ENCODE measurements at regions not wholly inside any gene's neighbourhood (a gene's known extent, or its start where the extent isn't known, plus 50 kb on each side); places are given as distances from the start of the nearest gene placed in this dataset.

DNA sequence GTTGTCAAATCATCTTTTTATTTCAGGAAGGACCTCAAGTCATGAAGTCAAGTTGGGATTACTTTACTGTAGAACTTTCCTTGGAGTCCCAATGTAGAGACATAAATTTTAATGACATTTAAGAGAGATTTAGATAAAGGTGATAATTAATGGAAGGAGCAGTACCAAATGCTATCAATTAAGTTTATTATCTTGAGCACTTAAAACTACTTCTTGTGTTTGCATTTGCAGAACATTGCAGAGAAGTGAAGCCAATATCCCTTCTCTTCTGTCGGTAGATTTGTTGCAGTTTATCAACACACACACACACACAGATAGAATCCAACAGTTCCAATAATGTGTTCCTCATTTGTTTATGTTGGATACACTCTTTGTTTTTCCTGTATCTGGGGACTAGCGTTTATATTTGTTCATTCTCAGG lies 570.7 kb downstream of the EPHA4 start:
- Histone ChIP-seq H3K4me3 (no peak overlapping the region), H3K27ac (no peak overlapping the region), H3K27me3 (no peaks in the 10 kb centered on the region), H3K36me3 (no peaks in the 10 kb centered on the region), H3K4me1 (ENCODE audit: insufficient read depth) (no peaks in the 10 kb centered on the region), H3K9me3 (no peaks in the 10 kb centered on the region)
- no peak for DNase-seq
- WGBS, 3 donors: 4 to 8% (median 6%) methylated on average over 2 of the region's 2 CpGs
- no peak for TF ChIP-seq POLR2A (IDR thresholded peaks at IDR 0.05)
- TF ChIP-seq CTCF (IDR thresholded peaks at IDR 0.05): no peak
- no peak for TF ChIP-seq EP300 (IDR thresholded peaks at IDR 0.05)
- intact Hi-C loops (cut with DNase I): no loop called here

DNA sequence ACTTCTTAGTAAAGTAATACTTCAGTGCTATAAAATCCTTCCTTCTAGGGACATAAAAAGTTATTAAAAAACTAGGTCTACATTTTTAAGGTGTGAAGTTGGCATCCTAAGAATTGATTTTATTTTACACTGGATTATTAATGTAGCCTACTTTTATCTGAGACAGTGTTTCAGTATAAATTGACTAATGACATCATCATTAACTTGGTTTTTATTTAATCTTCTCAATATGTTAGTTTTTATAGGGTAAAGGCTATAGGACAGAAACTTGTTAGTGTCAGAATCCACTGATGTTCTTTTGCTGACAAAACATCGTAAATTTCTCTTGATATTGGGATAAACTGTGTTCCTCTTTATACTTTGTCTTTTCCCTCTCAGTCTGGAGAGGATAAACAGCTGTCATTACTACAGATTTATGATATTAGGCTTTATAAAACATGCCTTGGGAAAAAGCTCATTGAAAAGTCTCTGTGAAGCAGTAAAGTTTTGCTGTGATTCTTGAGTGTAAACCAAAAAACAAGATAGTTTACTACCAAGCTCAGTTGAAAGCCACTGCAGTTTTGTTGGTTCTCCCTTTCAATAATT lies 569.9 kb downstream of the EPHA4 start:
- Histone ChIP-seq H3K27ac (no peak overlapping the region), H3K27me3 (no peaks in the 10 kb centered on the region), H3K9me3 (no peaks in the 10 kb centered on the region), H3K4me3 (no peak overlapping the region), H3K36me3 (no peaks in the 10 kb centered on the region), H3K4me1 (ENCODE audit: insufficient read depth) (no peaks in the 10 kb centered on the region)
- no peak for DNase-seq
- intact Hi-C loops (cut with DNase I): no loop called here
- 0 to 28% (median 0%) methylated on average over 1 of the region's 1 CpG for WGBS, 3 donors
- no peak for TF ChIP-seq POLR2A (IDR thresholded peaks at IDR 0.05)
- no peak for TF ChIP-seq EP300 (IDR thresholded peaks at IDR 0.05)
- TF ChIP-seq CTCF (IDR thresholded peaks at IDR 0.05): no peak

GRCh38 chr2:221005338-221005737 lies 566.8 kb downstream of the EPHA4 start:
- Histone ChIP-seq H3K27ac (no peak overlapping the region), H3K4me1 (ENCODE audit: insufficient read depth) (no peaks in the 10 kb centered on the region), H3K27me3 (no peaks in the 10 kb centered on the region), H3K4me3 (no peak overlapping the region), H3K36me3 (no peaks in the 10 kb centered on the region), H3K9me3 (no peaks in the 10 kb centered on the region)
- DNase-seq: no peak
- intact Hi-C loops (cut with DNase I): no loop called here
- 52 to 61% (median 56%) methylated on average over 3 of the region's 3 CpGs for WGBS, 3 donors
- TF ChIP-seq POLR2A (IDR thresholded peaks at IDR 0.05) (no peak), EP300 (IDR thresholded peaks at IDR 0.05) (no peak), CTCF (IDR thresholded peaks at IDR 0.05) (no peak)

DNA sequence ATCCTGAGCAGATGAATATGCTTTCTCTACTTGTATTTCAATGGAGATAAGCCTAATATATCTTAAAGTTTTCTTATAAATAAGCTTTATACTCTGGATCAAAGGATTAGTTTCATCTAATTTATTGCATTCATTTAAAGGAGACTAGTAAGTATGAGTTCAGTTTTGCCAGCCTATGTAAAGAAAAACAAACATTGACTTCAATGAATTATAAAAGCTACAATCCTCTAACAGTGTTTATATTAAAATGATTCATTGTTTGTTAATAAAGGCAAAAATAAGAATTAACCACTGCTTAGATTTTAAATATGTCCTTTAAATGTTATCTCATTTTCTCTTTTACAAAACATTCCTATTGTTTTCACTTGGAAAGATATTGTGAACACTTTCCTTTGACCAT lies 566.0 kb downstream of the EPHA4 start:
- Histone ChIP-seq H3K27me3 (no peaks in the 10 kb centered on the region), H3K4me3 (no peak overlapping the region), H3K36me3 (no peaks in the 10 kb centered on the region), H3K4me1 (ENCODE audit: insufficient read depth) (no peaks in the 10 kb centered on the region), H3K27ac (no peak overlapping the region), H3K9me3 (no peaks in the 10 kb centered on the region)
- TF ChIP-seq CTCF (IDR thresholded peaks at IDR 0.05) (no peak), POLR2A (IDR thresholded peaks at IDR 0.05) (no peak), EP300 (IDR thresholded peaks at IDR 0.05) (no peak)
- intact Hi-C loops (cut with DNase I): no loop called here
- no peak for DNase-seq
